ENCODE measurements at regions not wholly inside any gene's neighbourhood (a gene's known extent, or its start where the extent isn't known, plus 50 kb on each side); places are given as distances from the start of the nearest gene placed in this dataset.

- TF ChIP-seq OSR1 (CRISPR knock-in tag; IDR thresholded peaks at IDR 0.05) (no peak), TCF4 (CRISPR knock-in tag; IDR thresholded peaks at IDR 0.05; ENCODE audit: borderline replicate concordance) (no peak), ZC3H10 (CRISPR knock-in tag; IDR thresholded peaks at IDR 0.05) (no peak), ZFP30 (CRISPR knock-in tag; IDR thresholded peaks at IDR 0.05) (no peak), ZFP3 (CRISPR knock-in tag; IDR thresholded peaks at IDR 0.05) (no peak), CSRNP3 (CRISPR knock-in tag; IDR thresholded peaks at IDR 0.05) (no peak), GLIS3 (CRISPR knock-in tag; IDR thresholded peaks at IDR 0.05) (no peak), SNAI2 (CRISPR knock-in tag; IDR thresholded peaks at IDR 0.05) (no peak)
Observed at GRCh38 chr18:78457011-78457410, 522.6 kb upstream of the SALL3 start (continued).

GRCh38 chr18:78457731-78458130, 521.9 kb upstream of the SALL3 start:
- no peak for ATAC-seq

GRCh38 chr18:78458356-78458755, 521.3 kb upstream of the SALL3 start:
- no peak for ATAC-seq
- TF ChIP-seq ESRRG (CRISPR knock-in tag; IDR thresholded peaks at IDR 0.05) (no peak), GLIS3 (CRISPR knock-in tag; IDR thresholded peaks at IDR 0.05) (no peak), BACH2 (CRISPR knock-in tag; IDR thresholded peaks at IDR 0.05; ENCODE audit: borderline replicate concordance) (no peak), ZFP30 (CRISPR knock-in tag; IDR thresholded peaks at IDR 0.05) (no peak), TOX (CRISPR knock-in tag; IDR thresholded peaks at IDR 0.05; ENCODE audit: borderline replicate concordance) (no peak), SNAI2 (CRISPR knock-in tag; IDR thresholded peaks at IDR 0.05) (no peak), CSRNP3 (CRISPR knock-in tag; IDR thresholded peaks at IDR 0.05) (no peak), PATZ1 (CRISPR knock-in tag; IDR thresholded peaks at IDR 0.05; ENCODE audit: borderline replicate concordance) (no peak), ZNF8 (CRISPR knock-in tag; IDR thresholded peaks at IDR 0.05) (no peak), CREB5 (CRISPR knock-in tag; IDR thresholded peaks at IDR 0.05; ENCODE audit: low read depth) (no peak), ZNF565 (CRISPR knock-in tag; conservative IDR thresholded peaks at IDR 0.05; ENCODE audit: low read depth) (no peak), ARNTL (CRISPR knock-in tag; IDR thresholded peaks at IDR 0.05; ENCODE audit: borderline replicate concordance, low read depth) (no peak), ZFP3 (CRISPR knock-in tag; IDR thresholded peaks at IDR 0.05) (no peak), CSDC2 (CRISPR knock-in tag; IDR thresholded peaks at IDR 0.05) (no peak)

More at GRCh38 chr18:78457731-78458130, 521.9 kb upstream of the SALL3 start:
- no peak for TF ChIP-seq RARB (CRISPR knock-in tag; IDR thresholded peaks at IDR 0.05)

GRCh38 chr18:78459668-78460067, 520.0 kb upstream of the SALL3 start:
- ATAC-seq = no peak
- no peak for TF ChIP-seq BACH2 (CRISPR knock-in tag; IDR thresholded peaks at IDR 0.05; ENCODE audit: borderline replicate concordance)
- TF ChIP-seq TOX (CRISPR knock-in tag; IDR thresholded peaks at IDR 0.05; ENCODE audit: borderline replicate concordance) = no peak
- TF ChIP-seq PPARA (CRISPR knock-in tag; IDR thresholded peaks at IDR 0.05; ENCODE audit: borderline replicate concordance) = no peak
- no peak for TF ChIP-seq SNAI2 (CRISPR knock-in tag; IDR thresholded peaks at IDR 0.05)
- no peak for TF ChIP-seq ISL1 (CRISPR knock-in tag; IDR thresholded peaks at IDR 0.05)
- TF ChIP-seq PATZ1 (CRISPR knock-in tag; IDR thresholded peaks at IDR 0.05; ENCODE audit: borderline replicate concordance) = no peak
- TF ChIP-seq ZFP30 (CRISPR knock-in tag; IDR thresholded peaks at IDR 0.05) = no peak
- TF ChIP-seq RARB (CRISPR knock-in tag; IDR thresholded peaks at IDR 0.05) = no peak
- no peak for TF ChIP-seq CSDC2 (CRISPR knock-in tag; IDR thresholded peaks at IDR 0.05)
- no peak for TF ChIP-seq POU6F1 (CRISPR knock-in tag; IDR thresholded peaks at IDR 0.05; ENCODE audit: borderline replicate concordance, low read depth)
- TF ChIP-seq ZC3H10 (CRISPR knock-in tag; IDR thresholded peaks at IDR 0.05) = no peak
- TF ChIP-seq ZNF565 (CRISPR knock-in tag; conservative IDR thresholded peaks at IDR 0.05; ENCODE audit: low read depth) = no peak
- no peak for TF ChIP-seq OSR1 (CRISPR knock-in tag; IDR thresholded peaks at IDR 0.05)
